ENCODE measurements at regions not wholly inside any gene's neighbourhood (a gene's known extent, or its start where the extent isn't known, plus 50 kb on each side); places are given as distances from the start of the nearest gene placed in this dataset.

DNA sequence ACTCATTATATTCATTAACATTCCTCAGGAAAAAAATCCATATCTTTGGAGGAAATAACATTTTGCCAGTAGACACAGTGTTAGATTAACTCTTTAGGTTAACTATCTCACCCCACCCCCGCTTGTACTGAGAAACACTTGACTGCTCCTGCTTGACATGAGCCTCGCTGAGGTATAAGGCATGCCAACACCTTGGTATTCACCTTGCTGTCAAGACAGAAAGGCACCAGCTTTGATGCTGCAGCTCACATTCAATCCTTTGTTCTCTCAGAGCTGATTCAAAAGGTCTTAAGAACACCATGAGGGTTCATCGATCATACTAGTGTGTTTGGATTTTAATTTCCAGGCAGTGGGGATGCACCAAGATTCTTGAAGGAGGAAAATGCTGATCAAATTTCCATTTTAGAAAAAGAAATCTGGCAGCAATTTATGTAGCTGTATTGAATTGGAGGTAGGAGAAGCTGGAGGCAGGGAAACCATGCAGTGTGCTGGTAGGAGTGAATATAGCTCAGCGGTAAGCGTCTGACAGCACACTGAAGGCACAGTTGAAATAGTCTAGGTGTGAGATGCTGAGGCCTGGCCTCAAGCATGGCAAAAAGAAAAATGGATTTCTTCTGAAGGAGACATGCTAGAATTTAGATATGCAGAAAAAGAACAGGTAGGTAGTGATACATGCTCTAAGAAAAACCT lies 108.0 kb upstream of the ST6GALNAC5 start:
- intact Hi-C loops (cut with micrococcal nuclease; ENCODE audit: unreplicated experiment): loop anchor here (10.0 kb wide), 1 partner anchor 605 kb away; no protein-coding TSS in a partner anchor
- no peaks in the 10 kb centered on the region for H4K20me1 ChIP-seq (ENCODE audit: insufficient read depth, low read length)
- no peaks in the 10 kb centered on the region for H3K79me2 ChIP-seq (ENCODE audit: insufficient read depth, low read depth, low read length)
- ChIA-PET POLR2A (no interaction called here), CTCF (ENCODE audit: unreplicated experiment) (no interaction called here)
- H3K4me2 ChIP-seq (ENCODE audit: low read length): no peak overlapping the region
- no peak overlapping the region for H3K4me3 ChIP-seq (ENCODE audit: low read depth, low read length, poor library complexity, severe bottlenecking)
- H3K9me2 ChIP-seq (ENCODE audit: insufficient read depth, low read length): no peaks in the 10 kb centered on the region
- TF ChIP-seq EZH2phosphoT487 (IDR thresholded peaks at IDR 0.05; ENCODE audit: borderline replicate concordance, low read depth, low read length) (no peak), CTCF (conservative IDR thresholded peaks at IDR 0.05; ENCODE audit: low read length) (no peak)
- H3K36me3 ChIP-seq (ENCODE audit: insufficient read depth, low read length): no peaks in the 10 kb centered on the region
- H2AFZ ChIP-seq (ENCODE audit: low read length): no peak overlapping the region
- H3K27ac ChIP-seq (ENCODE audit: low read depth, low read length, poor library complexity, severe bottlenecking): no peak overlapping the region
- no peaks in the 10 kb centered on the region for H3K4me1 ChIP-seq (ENCODE audit: insufficient read depth, low read length, poor library complexity, severe bottlenecking)
- no peak for DNase-seq (ENCODE audit: low spot score)
- no TSS peak for BruUV-seq (replicated peaks)
- H3K9me3 ChIP-seq (ENCODE audit: low read length): no peaks in the 10 kb centered on the region

GRCh38 chr1:76759950-76760349 lies 107.3 kb upstream of the ST6GALNAC5 start:
- intact Hi-C loops (cut with micrococcal nuclease; ENCODE audit: unreplicated experiment): loop anchor here (10.0 kb wide), 1 partner anchor 605 kb away; no protein-coding TSS in a partner anchor
- Histone ChIP-seq H3K4me2 (ENCODE audit: low read length) (no peak overlapping the region), H3K36me3 (ENCODE audit: insufficient read depth, low read length) (no peaks in the 10 kb centered on the region), H3K9me2 (ENCODE audit: insufficient read depth, low read length) (no peaks in the 10 kb centered on the region), H4K20me1 (ENCODE audit: insufficient read depth, low read length) (no peaks in the 10 kb centered on the region), H3K79me2 (ENCODE audit: insufficient read depth, low read depth, low read length) (no peaks in the 10 kb centered on the region), H2AFZ (ENCODE audit: low read length) (no peak overlapping the region), H3K4me3 (ENCODE audit: low read depth, low read length, poor library complexity, severe bottlenecking) (no peak overlapping the region), H3K9me3 (ENCODE audit: low read length) (no peaks in the 10 kb centered on the region), H3K4me1 (ENCODE audit: insufficient read depth, low read length, poor library complexity, severe bottlenecking) (no peaks in the 10 kb centered on the region), H3K27ac (ENCODE audit: low read depth, low read length, poor library complexity, severe bottlenecking) (no peak overlapping the region)
- no peak for DNase-seq (ENCODE audit: low spot score)
- ChIA-PET POLR2A (no interaction called here), CTCF (ENCODE audit: unreplicated experiment) (no interaction called here)
- no peak for TF ChIP-seq CTCF (conservative IDR thresholded peaks at IDR 0.05; ENCODE audit: low read length)
- no peak for TF ChIP-seq EZH2phosphoT487 (IDR thresholded peaks at IDR 0.05; ENCODE audit: borderline replicate concordance, low read depth, low read length)
- no TSS peak for BruUV-seq (replicated peaks)

DNA sequence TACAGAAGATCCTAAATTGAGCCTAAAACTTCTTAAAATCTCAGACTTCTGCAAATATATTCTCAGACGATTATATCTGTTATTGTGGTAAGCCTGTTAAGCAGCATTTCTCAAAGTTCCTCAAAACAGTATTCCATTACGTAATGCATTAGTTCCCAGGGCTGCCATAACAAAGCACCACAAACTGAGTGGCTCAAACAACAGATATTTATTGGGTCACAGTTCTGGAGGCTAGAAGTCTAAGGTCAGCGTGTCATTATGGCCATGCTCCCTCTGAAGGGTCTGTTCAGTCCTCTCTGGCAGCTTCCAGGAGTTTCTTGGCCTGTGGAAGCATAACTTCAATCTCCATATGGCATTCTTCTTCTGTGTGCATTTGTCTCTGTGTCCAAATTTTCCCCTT lies 103.5 kb upstream of the ST6GALNAC5 start:
- no peak for DNase-seq (ENCODE audit: low spot score)
- ChIA-PET CTCF (ENCODE audit: unreplicated experiment) (no interaction called here), POLR2A (no interaction called here)
- no peaks in the 10 kb centered on the region for H3K9me3 ChIP-seq (ENCODE audit: low read length)
- no peak overlapping the region for H3K4me2 ChIP-seq (ENCODE audit: low read length)
- BruUV-seq (replicated peaks): no TSS peak
- H3K79me2 ChIP-seq (ENCODE audit: insufficient read depth, low read depth, low read length): no peaks in the 10 kb centered on the region
- H3K36me3 ChIP-seq (ENCODE audit: insufficient read depth, low read length): no peaks in the 10 kb centered on the region
- no peaks in the 10 kb centered on the region for H3K9me2 ChIP-seq (ENCODE audit: insufficient read depth, low read length)
- no peak overlapping the region for H3K27ac ChIP-seq (ENCODE audit: low read depth, low read length, poor library complexity, severe bottlenecking)
- no peaks in the 10 kb centered on the region for H4K20me1 ChIP-seq (ENCODE audit: insufficient read depth, low read length)
- no peak overlapping the region for H3K4me3 ChIP-seq (ENCODE audit: low read depth, low read length, poor library complexity, severe bottlenecking)
- H2AFZ ChIP-seq (ENCODE audit: low read length): no peak overlapping the region
- no peak for TF ChIP-seq CTCF (conservative IDR thresholded peaks at IDR 0.05; ENCODE audit: low read length)
- TF ChIP-seq EZH2phosphoT487 (IDR thresholded peaks at IDR 0.05; ENCODE audit: borderline replicate concordance, low read depth, low read length): no peak
- intact Hi-C loops (cut with micrococcal nuclease; ENCODE audit: unreplicated experiment): no loop called here
- no peaks in the 10 kb centered on the region for H3K4me1 ChIP-seq (ENCODE audit: insufficient read depth, low read length, poor library complexity, severe bottlenecking)

Measured in OCI-LY7 (cell line).